ENCODE measurements at regions not wholly inside any gene's neighbourhood (a gene's known extent, or its start where the extent isn't known, plus 50 kb on each side); places are given as distances from the start of the nearest gene placed in this dataset.

DNA sequence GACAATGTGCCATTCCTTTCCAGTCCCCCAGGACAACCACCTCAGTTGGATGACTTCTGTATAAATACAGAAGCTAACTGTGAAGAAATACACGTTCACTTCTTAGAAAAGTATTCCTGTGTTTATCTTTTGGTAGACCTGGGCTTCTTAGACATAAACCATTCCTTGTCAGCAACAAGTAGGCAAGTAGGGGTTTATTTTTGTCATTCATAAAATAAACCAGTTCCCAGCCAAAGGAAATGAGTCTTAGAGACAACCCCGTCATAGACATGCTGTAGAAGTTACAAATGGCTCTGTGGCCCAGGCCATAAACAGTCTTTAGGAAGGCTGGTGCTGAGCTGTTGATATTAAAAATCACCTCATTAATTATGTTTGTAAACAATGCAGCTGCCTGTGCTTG lies 243.2 kb downstream of the SPTSSA start:
- no peaks in the 10 kb centered on the region for H3K27me3 ChIP-seq (ENCODE audit: insufficient read depth, low read depth, low read length)
- H3K9me3 ChIP-seq (ENCODE audit: low read length): peaks cover 3% of the 10 kb centered on the region
- no peaks in the 10 kb centered on the region for H3F3A ChIP-seq (ENCODE audit: insufficient read depth, low read length, poor library complexity, severe bottlenecking)
- H3K27ac ChIP-seq (ENCODE audit: low read length): no peak overlapping the region
- TF ChIP-seq RAD21 (conservative IDR thresholded peaks at IDR 0.05) (no peak), MXI1 (conservative IDR thresholded peaks at IDR 0.05; ENCODE audit: poor library complexity, severe bottlenecking) (no peak), EP300 (conservative IDR thresholded peaks at IDR 0.05; ENCODE audit: poor library complexity, severe bottlenecking) (no peak), POLR2AphosphoS5 (IDR thresholded peaks at IDR 0.05) (no peak), EZH2 (IDR thresholded peaks at IDR 0.05; ENCODE audit: borderline replicate concordance, insufficient read depth, low read length, poor library complexity, severe bottlenecking) (no peak), TAF1 (IDR thresholded peaks at IDR 0.05; ENCODE audit: low read depth) (no peak), SMC3 (conservative IDR thresholded peaks at IDR 0.05; ENCODE audit: poor library complexity) (no peak)
- TF ChIP-seq, protein P1, sequence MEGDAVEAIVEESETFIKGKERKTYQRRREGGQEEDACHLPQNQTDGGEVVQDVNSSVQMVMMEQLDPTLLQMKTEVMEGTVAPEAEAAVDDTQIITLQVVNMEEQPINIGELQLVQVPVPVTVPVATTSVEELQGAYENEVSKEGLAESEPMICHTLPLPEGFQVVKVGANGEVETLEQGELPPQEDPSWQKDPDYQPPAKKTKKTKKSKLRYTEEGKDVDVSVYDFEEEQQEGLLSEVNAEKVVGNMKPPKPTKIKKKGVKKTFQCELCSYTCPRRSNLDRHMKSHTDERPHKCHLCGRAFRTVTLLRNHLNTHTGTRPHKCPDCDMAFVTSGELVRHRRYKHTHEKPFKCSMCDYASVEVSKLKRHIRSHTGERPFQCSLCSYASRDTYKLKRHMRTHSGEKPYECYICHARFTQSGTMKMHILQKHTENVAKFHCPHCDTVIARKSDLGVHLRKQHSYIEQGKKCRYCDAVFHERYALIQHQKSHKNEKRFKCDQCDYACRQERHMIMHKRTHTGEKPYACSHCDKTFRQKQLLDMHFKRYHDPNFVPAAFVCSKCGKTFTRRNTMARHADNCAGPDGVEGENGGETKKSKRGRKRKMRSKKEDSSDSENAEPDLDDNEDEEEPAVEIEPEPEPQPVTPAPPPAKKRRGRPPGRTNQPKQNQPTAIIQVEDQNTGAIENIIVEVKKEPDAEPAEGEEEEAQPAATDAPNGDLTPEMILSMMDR (IDR thresholded peaks at IDR 0.05; ENCODE audit: poor library complexity, severe bottlenecking): no peak
- TF ChIP-seq, protein P2, sequence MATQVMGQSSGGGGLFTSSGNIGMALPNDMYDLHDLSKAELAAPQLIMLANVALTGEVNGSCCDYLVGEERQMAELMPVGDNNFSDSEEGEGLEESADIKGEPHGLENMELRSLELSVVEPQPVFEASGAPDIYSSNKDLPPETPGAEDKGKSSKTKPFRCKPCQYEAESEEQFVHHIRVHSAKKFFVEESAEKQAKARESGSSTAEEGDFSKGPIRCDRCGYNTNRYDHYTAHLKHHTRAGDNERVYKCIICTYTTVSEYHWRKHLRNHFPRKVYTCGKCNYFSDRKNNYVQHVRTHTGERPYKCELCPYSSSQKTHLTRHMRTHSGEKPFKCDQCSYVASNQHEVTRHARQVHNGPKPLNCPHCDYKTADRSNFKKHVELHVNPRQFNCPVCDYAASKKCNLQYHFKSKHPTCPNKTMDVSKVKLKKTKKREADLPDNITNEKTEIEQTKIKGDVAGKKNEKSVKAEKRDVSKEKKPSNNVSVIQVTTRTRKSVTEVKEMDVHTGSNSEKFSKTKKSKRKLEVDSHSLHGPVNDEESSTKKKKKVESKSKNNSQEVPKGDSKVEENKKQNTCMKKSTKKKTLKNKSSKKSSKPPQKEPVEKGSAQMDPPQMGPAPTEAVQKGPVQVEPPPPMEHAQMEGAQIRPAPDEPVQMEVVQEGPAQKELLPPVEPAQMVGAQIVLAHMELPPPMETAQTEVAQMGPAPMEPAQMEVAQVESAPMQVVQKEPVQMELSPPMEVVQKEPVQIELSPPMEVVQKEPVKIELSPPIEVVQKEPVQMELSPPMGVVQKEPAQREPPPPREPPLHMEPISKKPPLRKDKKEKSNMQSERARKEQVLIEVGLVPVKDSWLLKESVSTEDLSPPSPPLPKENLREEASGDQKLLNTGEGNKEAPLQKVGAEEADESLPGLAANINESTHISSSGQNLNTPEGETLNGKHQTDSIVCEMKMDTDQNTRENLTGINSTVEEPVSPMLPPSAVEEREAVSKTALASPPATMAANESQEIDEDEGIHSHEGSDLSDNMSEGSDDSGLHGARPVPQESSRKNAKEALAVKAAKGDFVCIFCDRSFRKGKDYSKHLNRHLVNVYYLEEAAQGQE (IDR thresholded peaks at IDR 0.05; ENCODE audit: borderline replicate concordance): no peak
- no peak overlapping the region for H3K4me3 ChIP-seq (ENCODE audit: low read length)
- no peak overlapping the region for H3K4me2 ChIP-seq (ENCODE audit: low read length)
- no peaks in the 10 kb centered on the region for H3K9me2 ChIP-seq (ENCODE audit: insufficient read depth, low read length)
- H2AFZ ChIP-seq (ENCODE audit: low read depth, low read length): no peak overlapping the region
- H4K20me1 ChIP-seq (ENCODE audit: insufficient read depth): no peaks in the 10 kb centered on the region
- no peaks in the 10 kb centered on the region for H3K79me2 ChIP-seq (replicated peaks; ENCODE audit: insufficient read depth, low read length)
- no peak overlapping the region for H3K9ac ChIP-seq (ENCODE audit: low read length)
- H3K36me3 ChIP-seq (ENCODE audit: insufficient read depth, low read length): no peaks in the 10 kb centered on the region

DNA sequence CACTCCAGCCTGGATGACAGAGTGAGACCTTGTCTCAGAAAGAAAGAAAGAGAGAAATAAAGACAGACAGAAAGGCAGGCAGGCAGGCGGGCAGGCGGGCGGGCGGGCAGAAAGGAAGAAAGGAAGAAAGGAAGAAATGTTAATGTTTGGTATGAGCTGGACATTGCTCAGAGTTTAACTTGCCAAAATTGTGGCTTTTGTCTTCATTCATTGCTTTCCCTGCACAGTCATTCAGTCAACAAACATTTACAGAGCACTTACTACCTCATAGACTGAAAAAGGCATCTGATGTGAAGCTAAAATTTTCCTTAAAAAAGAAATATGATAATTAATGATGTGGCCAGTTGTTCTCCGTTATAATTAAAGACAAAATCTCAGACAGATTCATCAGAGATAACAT lies 247.1 kb downstream of the SPTSSA start:
- Histone ChIP-seq H3K27me3 (ENCODE audit: insufficient read depth, low read depth, low read length) (no peaks in the 10 kb centered on the region), H3K27ac (ENCODE audit: low read length) (no peak overlapping the region), H3K4me2 (ENCODE audit: low read length) (no peak overlapping the region), H3K9ac (ENCODE audit: low read length) (no peak overlapping the region), H3K36me3 (ENCODE audit: insufficient read depth, low read length) (no peaks in the 10 kb centered on the region), H3K79me2 (replicated peaks; ENCODE audit: insufficient read depth, low read length) (no peaks in the 10 kb centered on the region), H4K20me1 (ENCODE audit: insufficient read depth) (no peaks in the 10 kb centered on the region), H2AFZ (ENCODE audit: low read depth, low read length) (no peak overlapping the region), H3K9me2 (ENCODE audit: insufficient read depth, low read length) (no peaks in the 10 kb centered on the region), H3K9me3 (ENCODE audit: low read length) (peaks cover 3% of the 10 kb centered on the region), H3K4me3 (ENCODE audit: low read length) (no peak overlapping the region), H3F3A (ENCODE audit: insufficient read depth, low read length, poor library complexity, severe bottlenecking) (no peaks in the 10 kb centered on the region)
- TF ChIP-seq, protein P1 (IDR thresholded peaks at IDR 0.05; ENCODE audit: poor library complexity, severe bottlenecking): no peak
- no peak for TF ChIP-seq EP300 (conservative IDR thresholded peaks at IDR 0.05; ENCODE audit: poor library complexity, severe bottlenecking)
- no peak for TF ChIP-seq EZH2 (IDR thresholded peaks at IDR 0.05; ENCODE audit: borderline replicate concordance, insufficient read depth, low read length, poor library complexity, severe bottlenecking)
- TF ChIP-seq SMC3 (conservative IDR thresholded peaks at IDR 0.05; ENCODE audit: poor library complexity): no peak
- TF ChIP-seq, protein P2 (IDR thresholded peaks at IDR 0.05; ENCODE audit: borderline replicate concordance): no peak
- no peak for TF ChIP-seq TAF1 (IDR thresholded peaks at IDR 0.05; ENCODE audit: low read depth)
- no peak for TF ChIP-seq RAD21 (conservative IDR thresholded peaks at IDR 0.05)
- no peak for TF ChIP-seq POLR2AphosphoS5 (IDR thresholded peaks at IDR 0.05)
- TF ChIP-seq MXI1 (conservative IDR thresholded peaks at IDR 0.05; ENCODE audit: poor library complexity, severe bottlenecking): no peak
